Activated CD8-positive, alpha-beta memory T cell treated with anti-CD3 and anti-CD28 coated beads, Interleukin-2, amount 50 U/mL, for 24 hours (primary cell): ENCODE measurements at regions not wholly inside any gene's neighbourhood (a gene's known extent, or its start where the extent isn't known, plus 50 kb on each side); places are given as distances from the start of the nearest gene placed in this dataset.
"Not testable (repeated sequence)": the region's sequence is repeated elsewhere in the genome, so short reads cannot be mapped to it uniquely, and the experiment has no call there.

ENCODE experiments used
- DNase-seq: peaks from one replicate; pipeline ENCODE4 v3.0.0-alpha.2; 2020; ENCODE audit errors: extremely low read depth

- no peak for DNase-seq
Observed at GRCh38 chr2:2664989-2665833, 334.1 kb upstream of the MYT1L start.

- DNase-seq: no peak
Observed at GRCh38 chr2:2663401-2664036, 332.4 kb upstream of the MYT1L start.

GRCh38 chr2:2662847-2663356, 331.8 kb upstream of the MYT1L start:
- no peak for DNase-seq

- DNase-seq: no peak
Observed at GRCh38 chr2:2662037-2662846, 331.2 kb upstream of the MYT1L start.

- no peak for DNase-seq
Observed at GRCh38 chr2:2660789-2661355, 329.8 kb upstream of the MYT1L start.

GRCh38 chr2:2657121-2657962, 326.3 kb upstream of the MYT1L start:
- no peak for DNase-seq

GRCh38 chr2:2656115-2657011, 325.3 kb upstream of the MYT1L start:
- DNase-seq: no peak

GRCh38 chr2:2655453-2656114, 324.5 kb upstream of the MYT1L start:
- DNase-seq: no peak

GRCh38 chr2:2653231-2653630, 322.2 kb upstream of the MYT1L start:
- DNase-seq: no peak

- DNase-seq: no peak
Observed at GRCh38 chr2:2650608-2651375, 319.7 kb upstream of the MYT1L start.

- DNase-seq: no peak
Observed at GRCh38 chr2:2649109-2650072, 318.3 kb upstream of the MYT1L start.

GRCh38 chr2:2648094-2648493, 317.0 kb upstream of the MYT1L start:
- no peak for DNase-seq

GRCh38 chr2:2647141-2647541, 316.1 kb upstream of the MYT1L start:
- DNase-seq: no peak

GRCh38 chr2:2646433-2647051, 315.5 kb upstream of the MYT1L start:
- no peak for DNase-seq

GRCh38 chr2:2645162-2645855, 314.2 kb upstream of the MYT1L start:
- no peak for DNase-seq

- not testable (repeated sequence) for DNase-seq
Observed at GRCh38 chr2:2644751-2645150, 313.7 kb upstream of the MYT1L start.
